Cardiac fibroblast (primary cell): ENCODE measurements at regions not wholly inside any gene's neighbourhood (a gene's known extent, or its start where the extent isn't known, plus 50 kb on each side); places are given as distances from the start of the nearest gene placed in this dataset.
A peak's percentile ranks its signal among the peaks of the same experiment; 100 is the strongest.

Experiments used
- DNase-seq, 2 donors: peaks; one replicate each; pipeline versions ENCODE4 v3.0.0 to v3.0.0-alpha.2; 2010; ENCODE audit warnings: low read depth in 2 of 2
- H3K4me3 ChIP-seq, 2 donors: replicated peaks in 1 of 2; 1 replicate in 1 of 2; 2 replicates in 1 of 2; pipeline ENCODE4 v1.5.1; 2011; ENCODE audit warnings: low read depth in 2 of 2, low read length in 2 of 2, mild to moderate bottlenecking in 2 of 2, moderate library complexity in 1 of 2
- TF ChIP-seq, protein P1 (sequence below): IDR thresholded peaks from one replicate; pipeline ENCODE4 v1.5.1; 2011; ENCODE audit warnings: low read depth, mild to moderate bottlenecking, low read length, inconsistent platforms

DNA sequence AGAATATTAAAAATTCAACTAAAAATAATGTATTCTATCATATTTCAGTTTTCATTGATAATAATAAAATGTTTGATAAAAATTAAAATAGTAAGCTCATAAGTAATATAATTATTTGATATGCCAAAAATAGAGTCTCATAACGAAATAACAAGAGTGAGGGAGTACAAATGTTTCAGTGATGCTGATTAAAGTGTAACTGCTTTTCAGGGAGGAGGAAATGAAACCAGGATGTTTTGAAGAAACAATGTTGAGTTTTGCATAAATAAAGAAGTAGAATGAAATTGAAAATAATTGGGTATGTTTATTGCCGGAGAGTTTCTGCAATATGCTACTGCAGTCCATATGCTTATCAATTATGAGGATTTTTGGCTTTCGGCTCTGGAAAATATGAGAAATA, 1159.8 kb upstream of the ADGRL2 start:
- no peak for DNase-seq
- no peak overlapping the region for H3K4me3 ChIP-seq
- TF ChIP-seq, protein P1, sequence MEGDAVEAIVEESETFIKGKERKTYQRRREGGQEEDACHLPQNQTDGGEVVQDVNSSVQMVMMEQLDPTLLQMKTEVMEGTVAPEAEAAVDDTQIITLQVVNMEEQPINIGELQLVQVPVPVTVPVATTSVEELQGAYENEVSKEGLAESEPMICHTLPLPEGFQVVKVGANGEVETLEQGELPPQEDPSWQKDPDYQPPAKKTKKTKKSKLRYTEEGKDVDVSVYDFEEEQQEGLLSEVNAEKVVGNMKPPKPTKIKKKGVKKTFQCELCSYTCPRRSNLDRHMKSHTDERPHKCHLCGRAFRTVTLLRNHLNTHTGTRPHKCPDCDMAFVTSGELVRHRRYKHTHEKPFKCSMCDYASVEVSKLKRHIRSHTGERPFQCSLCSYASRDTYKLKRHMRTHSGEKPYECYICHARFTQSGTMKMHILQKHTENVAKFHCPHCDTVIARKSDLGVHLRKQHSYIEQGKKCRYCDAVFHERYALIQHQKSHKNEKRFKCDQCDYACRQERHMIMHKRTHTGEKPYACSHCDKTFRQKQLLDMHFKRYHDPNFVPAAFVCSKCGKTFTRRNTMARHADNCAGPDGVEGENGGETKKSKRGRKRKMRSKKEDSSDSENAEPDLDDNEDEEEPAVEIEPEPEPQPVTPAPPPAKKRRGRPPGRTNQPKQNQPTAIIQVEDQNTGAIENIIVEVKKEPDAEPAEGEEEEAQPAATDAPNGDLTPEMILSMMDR = no peak

DNA sequence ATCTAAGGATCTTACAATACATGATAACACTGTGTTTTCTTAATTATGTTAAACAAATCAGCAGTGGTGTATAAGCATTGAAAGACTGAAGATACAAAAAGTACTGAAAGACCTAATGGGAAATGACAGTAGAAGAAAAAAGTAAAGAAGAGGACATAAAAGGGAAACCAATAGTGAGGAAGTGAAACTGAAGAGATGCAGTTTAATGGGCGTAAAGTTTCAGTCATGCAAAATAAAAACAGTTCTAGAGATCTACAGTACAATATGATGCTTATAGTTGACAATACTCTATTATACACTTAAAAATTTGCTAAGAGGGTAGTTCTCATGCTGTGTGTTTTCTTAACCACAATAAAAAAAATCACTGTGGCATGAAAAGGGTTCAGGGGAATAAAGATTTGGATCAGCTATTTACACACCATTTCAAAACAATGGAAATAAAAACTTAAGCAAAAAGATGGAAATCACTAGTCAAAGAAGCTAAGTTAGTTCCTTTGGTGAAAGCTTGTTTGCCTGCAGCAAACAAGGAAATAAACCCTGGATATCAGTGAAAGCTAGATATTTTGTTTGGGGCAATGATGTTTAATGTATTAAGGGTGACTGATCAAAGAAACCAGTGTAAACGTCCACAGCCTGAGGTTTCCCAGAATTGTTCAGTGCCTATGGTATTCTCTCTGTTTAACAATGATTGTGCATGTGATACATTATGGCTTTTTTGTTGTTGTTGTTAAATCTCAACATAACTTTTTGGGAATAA, 1160.8 kb upstream of the ADGRL2 start:
- no peak for DNase-seq
- no peak overlapping the region for H3K4me3 ChIP-seq
- TF ChIP-seq, protein P1 = no peak

DNA sequence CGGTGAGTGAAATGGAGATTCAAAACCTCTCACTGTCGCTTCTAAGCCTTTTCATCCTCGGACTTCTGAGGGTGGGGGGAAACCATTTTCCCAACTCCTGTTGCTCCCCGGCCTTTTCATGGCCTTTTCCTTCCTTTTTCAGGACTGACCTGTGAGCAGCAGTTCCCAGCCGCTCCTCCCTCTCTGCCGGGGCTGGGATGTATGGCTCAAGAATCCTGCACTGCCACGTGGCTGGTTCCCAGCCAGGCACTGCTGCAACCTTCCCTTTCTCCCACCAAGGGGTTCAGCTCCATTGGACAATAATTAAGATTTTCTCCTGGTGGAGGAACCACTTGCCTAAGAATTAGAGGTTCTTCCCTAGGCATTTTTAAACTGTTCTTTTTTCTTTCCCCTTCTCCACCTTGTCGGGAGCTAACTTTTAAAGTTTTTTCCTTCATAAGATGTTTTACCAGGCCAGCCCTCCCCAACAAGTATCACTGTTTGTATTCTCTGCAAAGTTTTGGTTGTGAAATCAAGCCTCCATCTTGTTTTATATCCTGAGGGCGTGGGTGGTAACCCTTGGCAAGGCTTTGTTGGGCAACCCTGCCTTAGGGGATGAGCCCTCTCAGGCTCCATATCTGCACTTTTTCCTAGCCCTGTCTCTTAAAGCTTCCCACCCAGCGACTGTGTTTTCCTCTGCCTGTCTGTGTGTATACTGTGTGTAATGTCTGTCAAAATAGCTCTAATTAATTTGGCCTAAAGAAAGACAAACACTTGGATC, 1166.6 kb upstream of the ADGRL2 start:
- TF ChIP-seq, protein P1 = no peak
- DNase-seq = no peak
- H3K4me3 ChIP-seq = no peak overlapping the region

DNA sequence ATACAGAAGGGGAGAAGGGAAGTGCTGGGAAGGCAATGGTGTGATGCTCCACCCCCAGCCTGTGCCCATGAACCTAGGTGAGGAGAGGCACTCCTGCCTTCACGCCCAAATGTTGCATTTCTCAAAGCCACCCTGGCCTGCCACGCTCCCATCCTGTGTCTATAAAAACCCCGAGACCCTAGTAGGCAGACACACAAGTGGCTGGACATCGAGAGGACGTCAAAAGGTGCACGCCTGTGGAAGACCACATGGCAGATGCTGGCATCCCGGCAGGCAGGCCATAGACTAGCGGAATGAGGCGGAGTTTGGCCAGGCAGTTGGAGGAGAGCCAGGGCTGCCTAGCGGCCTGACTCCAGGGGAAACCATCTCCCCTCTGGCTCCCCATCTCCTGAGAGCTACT, 1168.5 kb upstream of the ADGRL2 start:
- TF ChIP-seq, protein P1 = no peak
- DNase-seq = no peak

DNA sequence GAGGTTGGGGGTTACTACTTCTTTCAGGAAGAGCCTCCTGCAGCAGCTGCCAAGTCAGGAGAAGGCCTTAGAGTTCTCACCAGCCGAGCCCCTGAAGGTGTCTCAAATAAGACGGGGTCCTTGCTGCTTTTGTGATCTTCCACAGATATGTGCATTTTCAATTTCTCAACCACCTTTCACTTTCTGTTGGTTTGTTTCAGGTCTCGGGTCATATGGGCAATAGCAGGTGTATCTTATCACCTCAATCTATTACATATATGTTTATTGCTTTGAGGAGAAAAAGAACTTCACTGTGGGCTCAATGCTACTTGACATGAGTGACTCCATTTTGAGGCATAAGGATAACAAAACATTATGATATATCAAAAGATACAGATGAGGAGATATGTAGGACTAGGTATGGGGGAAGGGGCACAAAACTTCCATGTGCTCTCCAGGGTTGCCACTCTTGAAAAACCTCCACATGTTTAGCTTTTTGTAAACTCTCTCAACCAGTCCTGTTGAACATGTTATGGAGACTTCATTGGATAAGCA, 1171.4 kb upstream of the ADGRL2 start:
- DNase-seq = no peak
- no peak overlapping the region for H3K4me3 ChIP-seq
- TF ChIP-seq, protein P1 = no peak

More for the DNA sequence above, 1168.5 kb upstream of the ADGRL2 start:
- no peak overlapping the region for H3K4me3 ChIP-seq

DNA sequence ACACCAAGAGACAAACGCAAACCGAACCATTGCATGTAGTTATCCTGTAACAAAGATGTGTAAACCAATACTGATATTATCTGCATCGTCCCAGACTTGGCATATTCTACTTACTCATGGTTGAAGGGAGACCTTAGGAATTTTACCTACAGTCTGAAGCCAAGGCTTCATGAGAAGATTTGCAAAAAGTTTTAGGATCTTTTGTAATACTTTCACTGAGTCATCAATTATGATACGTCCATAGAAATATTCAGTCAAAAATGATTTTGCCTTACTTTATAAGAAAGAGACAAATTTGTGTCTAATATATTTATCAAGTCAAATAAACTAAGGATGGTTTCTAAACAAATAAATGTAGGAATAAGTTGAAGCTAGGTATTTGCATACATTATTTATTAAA, 1176.1 kb upstream of the ADGRL2 start:
- DNase-seq = peak in 1 of 2 donors; percentile 0
- TF ChIP-seq, protein P1 = no peak
- H3K4me3 ChIP-seq = no peak overlapping the region
